K562 (cell line): ENCODE measurements at regions not wholly inside any gene's neighbourhood (a gene's known extent, or its start where the extent isn't known, plus 50 kb on each side); places are given as distances from the start of the nearest gene placed in this dataset.

Experiments used
- ATAC-seq: fragments of 200-7000 bp; cut with Tn5 transposase; 3 replicates; pipeline ENCODE4 v1.9.1; 2020; ENCODE audit warnings: moderate library complexity
- BruUV-seq: library from RNA; stranded (reverse); fragments of 400-500 nt; replicated peaks from 2 replicates; lab custom pipeline; 2021; lab: Mats Ljungman, UMichigan
- CTCF ChIA-PET: fragments of 300-600 bp; formaldehyde crosslinking; extraction: SDS; loops from one replicate; lab custom pipeline; 2021; ENCODE audit warnings: low intra/inter-chr PET ratio; lab: Yijun Ruan, JAX
- POLR2A ChIA-PET: fragments of 300-600, 350-650 bp; sonication (Branson Sonifier 250); formaldehyde crosslinking; extraction: SDS; loops from one replicate; lab custom pipeline; 2021; ENCODE audit warnings: antibody characterized with exemption, inconsistent platforms; lab: Yijun Ruan, JAX
- DNase-seq, 4 experiments: peaks; one replicate each; pipeline versions ENCODE4 v3.0.0 to v3.0.0-alpha.2; 2011 to 2018; ENCODE audit warnings: low spot score in 3 of 4, mixed read lengths in 3 of 4; ENCODE audit errors: extremely low read depth in 1 of 4
- FAIRE-seq: peaks from 2 replicates; lab custom pipeline; 2011; peaks lifted over from hg19 to GRCh38; lab: Jason Lieb, UNC
- H2AFZ ChIP-seq: 2 replicates; pipeline ENCODE4 v1.6.0; 2011; ENCODE audit warnings: low read depth, low read length, control low read depth, inconsistent platforms
- H3K27ac ChIP-seq: fragments of 200-600 bp; 3 replicates; pipeline ENCODE4 v1.8.0; 2011; ENCODE audit warnings: low read depth, mild to moderate bottlenecking, control low read depth, inconsistent platforms, low read length, moderate library complexity, mixed read lengths; ENCODE audit errors: extremely low read depth
- H3K27me3 ChIP-seq, 2 experiments: fragments of 300-600 bp in 1 of 2; 2 replicates in 1 of 2; 3 replicates in 1 of 2; pipeline versions ENCODE4 v1.6.0 to v1.8.0; 2011; ENCODE audit warnings: inconsistent platforms in 2 of 2, low read length in 2 of 2, mild to moderate bottlenecking in 1 of 2, mixed read lengths in 1 of 2, moderate library complexity in 1 of 2; ENCODE audit not compliant: control insufficient read depth in 2 of 2, insufficient read depth in 2 of 2
- H3K36me3 ChIP-seq: fragments of 300-600 bp; 3 replicates; pipeline ENCODE4 v1.8.0; 2011; ENCODE audit warnings: mild to moderate bottlenecking, low read length, inconsistent platforms; ENCODE audit not compliant: control insufficient read depth, insufficient read depth
- H3K4me1 ChIP-seq, 2 experiments: fragments of 200-600 bp in 1 of 2; replicated peaks in 1 of 2; 2 replicates in 1 of 2; 3 replicates in 1 of 2; pipeline versions ENCODE4 v1.5.1 to v1.8.0; 2011; ENCODE audit warnings: inconsistent platforms in 2 of 2, low read length in 2 of 2, mild to moderate bottlenecking in 1 of 2, mixed read lengths in 1 of 2, moderate library complexity in 1 of 2; ENCODE audit not compliant: control insufficient read depth in 2 of 2, insufficient read depth in 2 of 2
- H3K4me2 ChIP-seq: 2 replicates; pipeline ENCODE4 v1.6.1; 2011; ENCODE audit warnings: low read length, control low read depth, inconsistent platforms, mixed read lengths; ENCODE audit not compliant: insufficient read depth
- H3K4me3 ChIP-seq: fragments of 200-600 bp; sonication (generic), shearing (Covaris generic); 2 replicates; pipeline ENCODE4 v1.5.1; 2016; ENCODE audit warnings: control low read depth, inconsistent platforms
- H3K79me2 ChIP-seq: fragments of 200-600 bp; 3 replicates; pipeline ENCODE4 v1.8.0; 2011; ENCODE audit warnings: low read length, inconsistent platforms; ENCODE audit not compliant: control insufficient read depth, insufficient read depth
- H3K9ac ChIP-seq, 2 experiments: 2 replicates each; pipeline versions ENCODE4 v1.6.0 to v1.6.1; 2011; ENCODE audit warnings: low read depth in 2 of 2, low read length in 2 of 2, control low read depth in 1 of 2, inconsistent platforms in 1 of 2, mild to moderate bottlenecking in 1 of 2, mixed read lengths in 1 of 2; ENCODE audit not compliant: insufficient read depth in 1 of 2
- H3K9me1 ChIP-seq: one replicate; pipeline ENCODE4 v1.6.0; 2011; ENCODE audit warnings: inconsistent platforms, mild to moderate bottlenecking, low read length, moderate library complexity; ENCODE audit not compliant: control insufficient read depth, insufficient read depth
- H3K9me3 ChIP-seq: replicated peaks from 2 replicates; pipeline ENCODE4 v1.5.1; 2011; ENCODE audit warnings: low read depth, low read length, inconsistent platforms; ENCODE audit not compliant: control insufficient read depth, insufficient read depth
- H4K20me1 ChIP-seq: replicated peaks from 2 replicates; pipeline ENCODE4 v1.6.1; 2011; ENCODE audit warnings: low read length, inconsistent platforms, mixed read lengths; ENCODE audit not compliant: control insufficient read depth, insufficient read depth
- ATF7 ChIP-seq: fragments of 450-650 bp; IDR thresholded peaks from 2 replicates; pipeline ENCODE4 v1.7.1; 2014; ENCODE audit warnings: mild to moderate bottlenecking, moderate library complexity
- CC2D1A ChIP-seq: fragments of 450-650 bp; IDR thresholded peaks from 2 replicates; pipeline ENCODE4 v1.6.1; 2017; ENCODE audit warnings: mild to moderate bottlenecking
- FOXP4 ChIP-seq: sonication (generic); formaldehyde crosslinking; IDR thresholded peaks from 2 replicates; pipeline ENCODE4 v1.8.0; 2022; ENCODE audit warnings: mild to moderate bottlenecking, missing genetic modification reagents, borderline replicate concordance
- NCOA2 ChIP-seq, 2 experiments: fragments of 450-650 bp; IDR thresholded peaks; 2 replicates each; pipeline ENCODE4 v1.6.1; 2018; ENCODE audit warnings: mild to moderate bottlenecking in 2 of 2, moderate library complexity in 1 of 2; ENCODE audit not compliant: partially characterized antibody in 2 of 2
- RBM22 ChIP-seq: fragments of 200-400 bp; formaldehyde crosslinking; IDR thresholded peaks from 2 replicates; pipeline ENCODE4 v1.6.1; 2018; ENCODE audit warnings: low read length, low read depth; ENCODE audit not compliant: poor library complexity, severe bottlenecking
- WGBS: fragments of 100-300 bp; shearing (Covaris generic); methylation state at CpG from one replicate; pipeline ENCODE4 v1.1.6; 2016; ENCODE audit warnings: low coverage, mixed read lengths; ENCODE audit not compliant: insufficient coverage; ENCODE audit errors: missing lambda C conversion rate; 5-methylcytosine and 5-hydroxymethylcytosine counted together
- in situ Hi-C: fragments of 300-500 bp; cut with MboI; formaldehyde crosslinking; loops from 4 replicates; pipeline ENCODE4 v1.15.0; 2018; ENCODE audit warnings: inconsistent platforms, mixed read lengths
- intact Hi-C: fragments of 100-400 bp; cut with micrococcal nuclease; formaldehyde crosslinking; loops from 2 replicates; pipeline ENCODE4 v1.14.2; 2022

DNA sequence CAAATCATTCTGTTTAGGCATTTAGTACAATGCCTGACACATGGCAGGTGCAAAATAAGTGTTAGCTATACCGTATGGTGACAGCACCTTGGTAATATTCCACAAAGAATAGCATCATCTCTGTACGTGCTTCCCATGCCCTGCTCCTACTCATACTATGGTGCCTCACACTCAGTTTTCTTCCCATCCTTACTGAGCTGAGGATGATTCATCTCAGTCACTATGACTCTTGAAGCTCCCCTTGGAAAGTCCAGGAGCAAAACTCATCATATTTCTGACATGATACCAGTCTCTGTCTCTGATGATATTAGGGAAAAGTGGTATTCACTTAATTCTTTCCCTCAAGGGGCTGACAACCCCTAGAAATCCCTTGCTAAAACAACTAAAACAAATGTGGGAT lies 423.3 kb downstream of the EFNA5 start (continued):
- TF ChIP-seq RBM22 (no peak), ATF7 (no peak), FOXP4 (CRISPR knock-in tag) (no peak), CC2D1A (no peak)

- Histone ChIP-seq H3K4me2 (no peak overlapping the region), H3K9ac (no peak overlapping the region), H3K4me3 (no peak overlapping the region), H3K4me1 (no peaks in the 10 kb centered on the region), H3K9me1 (no peaks in the 10 kb centered on the region), H3K36me3 (no peaks in the 10 kb centered on the region), H4K20me1 (no peaks in the 10 kb centered on the region), H2AFZ (no peak overlapping the region), H3K79me2 (no peaks in the 10 kb centered on the region), H3K27ac (no peak overlapping the region)
- FAIRE-seq: no peak
- BruUV-seq: no TSS peak
- CTCF ChIA-PET: no interaction called here
- POLR2A ChIA-PET: no interaction called here
- intact Hi-C loops: loop anchor here (10.0 kb wide), 1 partner anchor 432 kb away; the partner anchor contains the start of gene EFNA5
- DNase-seq: no peak
- no peak for ATAC-seq
- 0% methylated on average over 3 of the region's 3 CpGs for WGBS
- TF ChIP-seq NCOA2 (IDR thresholded peaks at IDR 0.05; ENCODE audit: partially characterized antibody in 2 of 2): no peak
- TF ChIP-seq, all 486 proteins: peak for 0
- in situ Hi-C loops: no loop called here
- no peaks in the 10 kb centered on the region for H3K27me3 ChIP-seq
- no peaks in the 10 kb centered on the region for H3K9me3 ChIP-seq
Observed at GRCh38 chr5:107243220-107243579, 427.5 kb downstream of the EFNA5 start.
